ENCODE measurements at regions not wholly inside any gene's neighbourhood (a gene's known extent, or its start where the extent isn't known, plus 50 kb on each side); places are given as distances from the start of the nearest gene placed in this dataset.
"Not testable (repeated sequence)": the region's sequence is repeated elsewhere in the genome, so short reads cannot be mapped to it uniquely, and the experiment has no call there.

GRCh38 chr13:71382285-71382684 lies 484.7 kb downstream of the DACH1 start:
- in situ Hi-C loops (cut with HindIII; ENCODE audit: low pct_unique_long_range_greater_than_20kb, low sequenced_read_pairs) = no loop called here
- no peak for TF ChIP-seq JUND (IDR thresholded peaks at IDR 0.05; ENCODE audit: low read depth)
- no peak for DNase-seq (ENCODE audit: low read depth in 1 of 2, low spot score in 1 of 2)

DNA sequence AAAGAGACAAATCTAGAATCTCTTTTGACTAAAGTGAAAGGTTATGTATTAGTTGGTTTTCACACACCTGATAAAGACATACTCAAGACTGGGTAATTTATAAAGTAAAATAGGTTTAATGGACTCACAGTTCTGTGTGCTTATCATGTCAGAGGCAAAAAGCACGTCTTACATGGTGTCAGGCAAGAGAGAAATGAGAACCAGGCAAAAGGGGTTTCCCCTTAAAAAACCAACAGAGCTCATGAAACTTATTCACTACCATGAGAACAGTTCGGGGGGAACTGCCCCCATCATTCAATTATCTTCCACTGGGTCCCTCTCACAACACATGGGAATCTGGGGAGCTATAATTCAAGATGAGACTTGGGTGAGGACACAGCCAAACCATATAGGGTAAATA lies 486.8 kb downstream of the DACH1 start:
- in situ Hi-C loops (cut with HindIII; ENCODE audit: low pct_unique_long_range_greater_than_20kb, low sequenced_read_pairs) = no loop called here
- no peak for TF ChIP-seq JUND (IDR thresholded peaks at IDR 0.05; ENCODE audit: low read depth)
- no peak for DNase-seq (ENCODE audit: low read depth in 1 of 2, low spot score in 1 of 2)

DNA sequence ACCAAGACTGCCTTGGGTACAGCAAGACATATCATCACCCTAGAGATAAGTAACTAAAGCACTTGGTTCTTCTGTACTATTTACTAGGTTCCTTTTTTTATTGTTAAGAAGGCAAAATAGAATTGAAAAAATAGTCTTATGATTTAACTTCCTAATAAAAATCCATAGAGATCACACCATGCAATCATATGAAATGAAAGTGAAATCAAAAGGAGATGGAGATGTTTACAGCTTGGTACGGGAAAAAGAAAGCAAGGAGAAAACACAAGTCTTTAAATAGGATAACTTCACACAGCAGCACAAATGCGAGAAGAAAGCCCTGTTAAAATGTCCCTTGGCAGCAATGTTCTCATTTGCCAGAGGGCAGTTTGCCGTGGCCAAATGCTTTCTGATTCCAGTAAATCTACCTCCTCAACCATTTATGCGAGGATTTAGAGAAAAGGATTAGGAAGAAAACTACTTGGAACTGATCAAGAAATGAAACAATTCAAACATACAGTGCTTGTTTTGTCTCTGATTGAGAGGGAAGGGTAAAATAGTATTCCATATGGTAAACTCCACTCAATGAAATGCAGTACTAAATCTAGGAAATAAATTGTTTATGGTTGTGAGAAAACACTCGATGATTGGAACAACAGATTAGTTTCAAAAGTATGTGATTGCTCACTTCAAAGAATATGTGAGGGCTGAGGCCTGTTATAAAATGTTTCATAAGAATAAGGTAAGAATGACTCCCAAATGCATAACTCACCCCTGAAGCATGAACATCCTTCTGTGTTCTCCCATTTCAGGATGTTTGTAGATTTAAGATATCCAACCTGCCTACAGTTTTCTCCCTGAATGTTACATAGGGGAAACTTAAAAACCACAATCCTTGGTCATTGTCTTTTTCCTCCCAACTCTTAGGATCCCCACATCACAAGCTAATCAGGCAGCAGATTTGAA lies 487.8 kb downstream of the DACH1 start:
- no peak for TF ChIP-seq JUND (IDR thresholded peaks at IDR 0.05; ENCODE audit: low read depth)
- DNase-seq (ENCODE audit: low read depth in 1 of 2, low spot score in 1 of 2) = peak in 1 of 2 experiments; percentile 56
- in situ Hi-C loops (cut with HindIII; ENCODE audit: low pct_unique_long_range_greater_than_20kb, low sequenced_read_pairs) = no loop called here

DNA sequence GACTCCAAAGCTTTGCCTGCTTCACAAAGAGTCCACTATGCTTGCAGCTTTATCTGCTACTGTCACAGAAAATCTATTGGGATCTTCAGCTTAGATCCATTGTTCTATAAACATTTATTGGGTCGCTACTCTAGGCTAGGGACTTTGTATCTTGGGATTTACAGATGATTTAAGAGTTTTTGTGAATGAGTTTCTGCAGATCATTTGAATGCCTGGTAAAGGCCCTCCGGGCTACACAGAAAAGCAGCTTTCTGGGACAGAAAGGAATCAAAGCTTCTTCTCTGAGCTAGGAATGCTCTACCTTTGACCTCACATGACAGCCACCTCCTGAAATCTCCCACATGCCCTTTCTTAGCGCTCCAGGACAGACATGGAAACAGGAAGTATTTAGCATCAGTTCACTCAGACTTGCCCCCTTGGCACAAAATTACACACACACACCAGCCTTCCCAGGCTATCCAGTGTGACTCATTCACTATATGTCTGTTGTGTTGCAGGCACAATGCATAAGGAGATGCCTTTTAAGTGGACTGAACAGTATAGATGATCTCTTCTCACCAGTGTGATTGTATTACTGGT lies 492.4 kb downstream of the DACH1 start:
- in situ Hi-C loops (cut with HindIII; ENCODE audit: low pct_unique_long_range_greater_than_20kb, low sequenced_read_pairs) = no loop called here
- no peak for DNase-seq (ENCODE audit: low read depth in 1 of 2, low spot score in 1 of 2)
- no peak for TF ChIP-seq JUND (IDR thresholded peaks at IDR 0.05; ENCODE audit: low read depth)

- in situ Hi-C loops (cut with HindIII; ENCODE audit: low pct_unique_long_range_greater_than_20kb, low sequenced_read_pairs) = no loop called here
- no peak for TF ChIP-seq JUND (IDR thresholded peaks at IDR 0.05; ENCODE audit: low read depth)
- DNase-seq (ENCODE audit: low read depth in 1 of 2, low spot score in 1 of 2) = no peak
Observed at GRCh38 chr13:71368336-71368735, 498.7 kb downstream of the DACH1 start.

- no peak for DNase-seq (ENCODE audit: low read depth in 1 of 2, low spot score in 1 of 2)
- in situ Hi-C loops (cut with HindIII; ENCODE audit: low pct_unique_long_range_greater_than_20kb, low sequenced_read_pairs) = no loop called here
- no peak for TF ChIP-seq JUND (IDR thresholded peaks at IDR 0.05; ENCODE audit: low read depth)
Observed at GRCh38 chr13:71360041-71360440, 507.0 kb downstream of the DACH1 start.

GRCh38 chr13:71359641-71360040 lies 507.4 kb downstream of the DACH1 start:
- in situ Hi-C loops (cut with HindIII; ENCODE audit: low pct_unique_long_range_greater_than_20kb, low sequenced_read_pairs) = no loop called here

DNA sequence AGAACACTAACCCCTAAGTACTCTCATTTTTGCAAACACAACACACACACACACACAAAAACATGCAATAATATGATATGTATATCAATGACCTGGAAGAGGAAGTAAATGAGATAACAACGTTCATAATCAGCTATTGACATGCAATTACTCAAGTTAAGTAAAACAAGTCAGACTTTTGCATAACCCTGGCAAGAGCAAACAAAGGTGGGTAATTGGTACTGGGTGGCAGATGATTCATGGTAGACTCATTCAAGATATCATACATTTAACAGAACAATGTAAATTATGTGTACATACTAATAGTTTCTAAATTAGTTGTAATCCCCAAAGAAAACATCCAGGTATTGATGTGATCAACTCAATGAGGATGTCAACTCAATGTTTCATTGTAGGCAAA lies 508.8 kb downstream of the DACH1 start:
- in situ Hi-C loops (cut with HindIII; ENCODE audit: low pct_unique_long_range_greater_than_20kb, low sequenced_read_pairs) = no loop called here
- no peak for TF ChIP-seq JUND (IDR thresholded peaks at IDR 0.05; ENCODE audit: low read depth)
- DNase-seq (ENCODE audit: low read depth in 1 of 2, low spot score in 1 of 2) = no peak

More at GRCh38 chr13:71359641-71360040, 507.4 kb downstream of the DACH1 start:
- no peak for DNase-seq (ENCODE audit: low read depth in 1 of 2, low spot score in 1 of 2)
- TF ChIP-seq JUND (IDR thresholded peaks at IDR 0.05; ENCODE audit: low read depth) = no peak

- in situ Hi-C loops (cut with HindIII; ENCODE audit: low pct_unique_long_range_greater_than_20kb, low sequenced_read_pairs) = no loop called here
Observed at GRCh38 chr13:71355010-71355409, 512.0 kb downstream of the DACH1 start.

GRCh38 chr13:71350886-71351285 lies 516.1 kb downstream of the DACH1 start:
- no peak for TF ChIP-seq JUND (IDR thresholded peaks at IDR 0.05; ENCODE audit: low read depth)
- no peak for DNase-seq (ENCODE audit: low read depth in 1 of 2, low spot score in 1 of 2)
- in situ Hi-C loops (cut with HindIII; ENCODE audit: low pct_unique_long_range_greater_than_20kb, low sequenced_read_pairs) = no loop called here

More at GRCh38 chr13:71355010-71355409, 512.0 kb downstream of the DACH1 start:
- no peak for TF ChIP-seq JUND (IDR thresholded peaks at IDR 0.05; ENCODE audit: low read depth)
- DNase-seq (ENCODE audit: low read depth in 1 of 2, low spot score in 1 of 2) = no peak

GRCh38 chr13:71345856-71346255 lies 521.1 kb downstream of the DACH1 start:
- DNase-seq (ENCODE audit: low read depth in 1 of 2, low spot score in 1 of 2); in situ Hi-C loops (cut with HindIII; ENCODE audit: low pct_unique_long_range_greater_than_20kb, low sequenced_read_pairs): not testable (repeated sequence)

GRCh38 chr13:71339736-71340135 lies 527.3 kb downstream of the DACH1 start:
- no peak for DNase-seq (ENCODE audit: low read depth in 1 of 2, low spot score in 1 of 2)
- in situ Hi-C loops (cut with HindIII; ENCODE audit: low pct_unique_long_range_greater_than_20kb, low sequenced_read_pairs) = no loop called here
- no peak for TF ChIP-seq JUND (IDR thresholded peaks at IDR 0.05; ENCODE audit: low read depth)

DNA sequence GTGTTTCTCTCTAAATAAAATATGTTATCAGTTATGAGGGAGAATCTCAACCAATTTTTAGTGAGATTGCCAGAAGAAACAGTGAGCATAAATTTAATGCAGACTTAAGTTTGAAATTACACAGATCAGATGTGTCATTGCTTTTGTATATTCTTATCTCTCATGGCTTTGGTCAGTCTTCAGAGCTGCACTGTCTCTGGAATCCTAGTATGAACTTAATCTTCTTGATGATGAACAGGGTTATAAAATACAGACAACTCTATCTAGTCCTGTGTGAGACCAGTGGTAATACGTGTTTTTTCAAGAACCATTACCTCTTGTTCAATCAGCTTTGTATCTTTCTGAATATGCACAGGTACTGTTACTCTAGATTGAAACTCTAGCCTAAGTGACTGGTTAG lies 528.0 kb downstream of the DACH1 start:
- in situ Hi-C loops (cut with HindIII; ENCODE audit: low pct_unique_long_range_greater_than_20kb, low sequenced_read_pairs) = no loop called here
- TF ChIP-seq JUND (IDR thresholded peaks at IDR 0.05; ENCODE audit: low read depth) = no peak
- no peak for DNase-seq (ENCODE audit: low read depth in 1 of 2, low spot score in 1 of 2)
